Type B pancreatic cell (in vitro differentiated cells): ENCODE measurements at regions not wholly inside any gene's neighbourhood (a gene's known extent, or its start where the extent isn't known, plus 50 kb on each side); places are given as distances from the start of the nearest gene placed in this dataset.

Source experiments
- DNase-seq: peaks from one replicate; pipeline ENCODE4 v3.0.0; 2021; ENCODE audit warnings: mixed read lengths; ENCODE audit not compliant: unreplicated experiment; ENCODE audit errors: extremely low spot score
- H3K27ac Mint-ChIP-seq: 2 replicates; pipeline ENCODE4 v1.8.0; 2021; ENCODE audit warnings: mild to moderate bottlenecking, mixed read lengths
- H3K27me3 Mint-ChIP-seq: 2 replicates; pipeline ENCODE4 v1.8.0; 2021; ENCODE audit warnings: mixed read lengths
- H3K36me3 Mint-ChIP-seq: 2 replicates; pipeline ENCODE4 v1.8.0; 2021; ENCODE audit warnings: mixed read lengths
- H3K4me1 Mint-ChIP-seq: one replicate; pipeline ENCODE4 v1.8.0; 2021; ENCODE audit warnings: mixed read lengths; ENCODE audit not compliant: unreplicated experiment
- H3K4me3 Mint-ChIP-seq: 2 replicates; pipeline ENCODE4 v1.8.0; 2021; ENCODE audit warnings: mild to moderate bottlenecking, mixed read lengths
- H3K9me3 Mint-ChIP-seq: 2 replicates; pipeline ENCODE4 v1.8.0; 2021; ENCODE audit warnings: mixed read lengths
- TF ChIP-seq, protein P1 (sequence below): fragments of 200-600 bp; sonication (generic); conservative IDR thresholded peaks from 2 replicates; pipeline ENCODE4 v1.5.0; 2021; ENCODE audit warnings: antibody characterized with exemption, mild to moderate bottlenecking

DNA sequence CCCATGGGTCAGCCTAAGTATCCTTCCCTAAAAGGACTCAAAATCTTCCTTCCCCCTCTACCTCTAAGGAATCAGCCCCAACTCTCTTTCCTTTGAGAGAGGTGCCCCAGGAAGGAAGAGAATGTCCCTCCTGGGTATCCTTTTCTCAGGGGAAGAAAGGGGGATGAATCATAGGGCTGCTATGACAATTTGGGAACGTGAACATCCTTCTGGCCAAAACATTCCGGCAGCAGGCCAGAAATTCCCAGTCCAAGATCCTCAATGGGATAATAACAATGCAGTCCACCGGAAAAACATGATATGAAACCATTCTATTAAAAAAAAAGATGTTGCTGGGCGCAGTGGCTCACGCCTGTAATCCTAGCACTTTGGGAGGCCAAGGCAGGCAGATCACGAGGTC is 50.8 kb upstream of the CACNA2D3 start:
- DNase-seq: no peak
- Mint-ChIP-seq H3K27me3 (peaks cover 7% of the 10 kb centered on the region), H3K9me3 (no peaks in the 10 kb centered on the region), H3K27ac (no peak overlapping the region), H3K4me1 (peaks cover 10% of the 10 kb centered on the region), H3K36me3 (no peaks in the 10 kb centered on the region), H3K4me3 (no peak overlapping the region)
- TF ChIP-seq, protein P1, sequence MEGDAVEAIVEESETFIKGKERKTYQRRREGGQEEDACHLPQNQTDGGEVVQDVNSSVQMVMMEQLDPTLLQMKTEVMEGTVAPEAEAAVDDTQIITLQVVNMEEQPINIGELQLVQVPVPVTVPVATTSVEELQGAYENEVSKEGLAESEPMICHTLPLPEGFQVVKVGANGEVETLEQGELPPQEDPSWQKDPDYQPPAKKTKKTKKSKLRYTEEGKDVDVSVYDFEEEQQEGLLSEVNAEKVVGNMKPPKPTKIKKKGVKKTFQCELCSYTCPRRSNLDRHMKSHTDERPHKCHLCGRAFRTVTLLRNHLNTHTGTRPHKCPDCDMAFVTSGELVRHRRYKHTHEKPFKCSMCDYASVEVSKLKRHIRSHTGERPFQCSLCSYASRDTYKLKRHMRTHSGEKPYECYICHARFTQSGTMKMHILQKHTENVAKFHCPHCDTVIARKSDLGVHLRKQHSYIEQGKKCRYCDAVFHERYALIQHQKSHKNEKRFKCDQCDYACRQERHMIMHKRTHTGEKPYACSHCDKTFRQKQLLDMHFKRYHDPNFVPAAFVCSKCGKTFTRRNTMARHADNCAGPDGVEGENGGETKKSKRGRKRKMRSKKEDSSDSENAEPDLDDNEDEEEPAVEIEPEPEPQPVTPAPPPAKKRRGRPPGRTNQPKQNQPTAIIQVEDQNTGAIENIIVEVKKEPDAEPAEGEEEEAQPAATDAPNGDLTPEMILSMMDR: no peak

GRCh38 chr3:54069961-54070360 is 52.4 kb upstream of the CACNA2D3 start:
- Mint-ChIP-seq H3K36me3 (no peaks in the 10 kb centered on the region), H3K4me1 (peaks cover 10% of the 10 kb centered on the region), H3K27me3 (peaks cover 7% of the 10 kb centered on the region), H3K4me3 (no peak overlapping the region), H3K27ac (no peak overlapping the region), H3K9me3 (no peaks in the 10 kb centered on the region)
- no peak for DNase-seq
- TF ChIP-seq, protein P1: no peak

DNA sequence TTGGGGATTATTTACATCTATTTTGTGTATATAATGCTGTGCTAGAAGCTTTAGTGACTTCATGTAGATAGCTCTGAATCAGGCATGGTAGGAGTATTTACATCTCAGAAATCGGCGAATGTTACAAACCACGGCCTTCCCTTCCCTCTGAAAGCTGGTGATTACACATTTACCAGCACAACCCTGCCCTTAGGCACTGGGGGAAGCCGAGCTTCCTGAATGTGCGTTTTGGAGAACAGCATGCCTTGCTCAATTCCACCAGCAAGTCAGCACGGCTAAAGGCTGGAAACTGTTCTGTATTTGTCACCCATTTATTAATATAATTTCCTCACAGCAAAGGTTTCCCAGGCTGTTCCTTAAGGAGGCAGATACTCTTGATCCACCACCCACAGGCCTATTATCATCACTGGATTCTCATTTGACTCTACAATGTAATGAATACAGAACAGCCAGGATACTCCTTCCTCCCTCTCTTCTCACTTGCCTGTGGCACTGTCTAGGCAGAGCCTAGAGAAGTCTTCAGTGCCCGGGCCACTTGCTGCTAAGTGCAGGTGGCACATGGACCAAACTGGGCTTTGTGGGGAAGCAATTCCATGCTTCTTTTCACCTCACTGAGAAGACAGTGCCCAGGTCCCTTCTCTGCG is 55.2 kb upstream of the CACNA2D3 start:
- H3K9me3 Mint-ChIP-seq: no peaks in the 10 kb centered on the region
- peaks cover 11% of the 10 kb centered on the region for H3K4me1 Mint-ChIP-seq
- H3K4me3 Mint-ChIP-seq: no peak overlapping the region

GRCh38 chr3:54066253-54066652 is 56.1 kb upstream of the CACNA2D3 start:
- no peak overlapping the region for H3K27ac Mint-ChIP-seq
- H3K27me3 Mint-ChIP-seq: peaks cover 12% of the 10 kb centered on the region
- TF ChIP-seq, protein P1: no peak
- no peak for DNase-seq
- H3K9me3 Mint-ChIP-seq: no peaks in the 10 kb centered on the region
- peaks cover 10% of the 10 kb centered on the region for H3K4me1 Mint-ChIP-seq
- H3K4me3 Mint-ChIP-seq: no peak overlapping the region
- H3K36me3 Mint-ChIP-seq: no peaks in the 10 kb centered on the region

More for the DNA sequence above, 55.2 kb upstream of the CACNA2D3 start:
- Mint-ChIP-seq H3K27me3 (peaks cover 12% of the 10 kb centered on the region), H3K27ac (no peak overlapping the region), H3K36me3 (no peaks in the 10 kb centered on the region)
- no peak for DNase-seq
- TF ChIP-seq, protein P1: no peak

DNA sequence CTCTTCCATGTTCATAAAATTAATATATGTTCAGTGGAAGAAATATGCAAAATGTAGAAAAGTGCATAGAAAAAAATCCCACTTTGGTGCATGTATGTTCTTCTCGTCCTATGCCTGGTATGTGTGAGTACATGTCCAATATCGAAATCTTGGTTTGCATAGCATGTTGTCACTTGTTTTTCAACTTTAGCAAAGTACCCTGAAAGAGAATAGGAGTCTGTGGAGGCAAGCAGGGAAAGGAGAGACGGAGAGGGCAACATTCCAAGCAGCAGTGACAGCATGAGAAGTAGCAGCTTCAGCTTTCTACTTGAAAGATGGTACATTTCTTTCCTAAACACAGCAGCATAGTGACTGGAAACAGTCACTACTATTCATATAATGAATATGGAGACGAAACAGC is 56.8 kb upstream of the CACNA2D3 start:
- no peak overlapping the region for H3K27ac Mint-ChIP-seq
- no peak for DNase-seq
- peaks cover 10% of the 10 kb centered on the region for H3K4me1 Mint-ChIP-seq
- no peaks in the 10 kb centered on the region for H3K36me3 Mint-ChIP-seq
- H3K9me3 Mint-ChIP-seq: no peaks in the 10 kb centered on the region
- peaks cover 9% of the 10 kb centered on the region for H3K27me3 Mint-ChIP-seq
- TF ChIP-seq, protein P1: no peak
- no peak overlapping the region for H3K4me3 Mint-ChIP-seq
